Right atrium auricular region (tissue), 2 donors: ENCODE measurements at regions not wholly inside any gene's neighbourhood (a gene's known extent, or its start where the extent isn't known, plus 50 kb on each side); places are given as distances from the start of the nearest gene placed in this dataset.

Source experiments
- DNase-seq: peaks from one replicate; pipeline ENCODE4 v3.0.0-alpha.2; 2019; ENCODE audit warnings: low spot score
- H3K27ac ChIP-seq, 2 donors: fragments of 200-600 bp; sonication (generic); 1 replicate in 1 of 2; 2 replicates in 1 of 2; pipeline ENCODE4 v1.5.1; 2016 to 2019
- H3K27me3 ChIP-seq, 2 donors: fragments of 200-600 bp; sonication (generic); one replicate each; pipeline versions ENCODE4 v1.5.1 to v1.6.0; 2017 to 2019
- H3K36me3 ChIP-seq: fragments of 200-600 bp; sonication (generic); one replicate; pipeline ENCODE4 v1.5.1; 2016
- H3K4me1 ChIP-seq, 2 donors: fragments of 200-600 bp; sonication (generic); one replicate each; pipeline versions ENCODE4 v1.5.1 to v1.6.0; 2017 to 2019
- H3K4me3 ChIP-seq, 2 donors: fragments of 200-600 bp; sonication (generic); 1 replicate in 1 of 2; 2 replicates in 1 of 2; pipeline ENCODE4 v1.5.1; 2017 to 2019; ENCODE audit warnings: mild to moderate bottlenecking in 1 of 2, moderate library complexity in 1 of 2
- H3K9me3 ChIP-seq, 2 donors: fragments of 200-600 bp; sonication (generic); one replicate each; pipeline ENCODE4 v1.5.1; 2019
- TF ChIP-seq, protein P1 (sequence below), 2 donors: fragments of 200-600 bp; sonication (generic); IDR thresholded peaks; one replicate each; pipeline ENCODE4 v1.5.1; 2019; ENCODE audit warnings: antibody characterized with exemption in 2 of 2

DNA sequence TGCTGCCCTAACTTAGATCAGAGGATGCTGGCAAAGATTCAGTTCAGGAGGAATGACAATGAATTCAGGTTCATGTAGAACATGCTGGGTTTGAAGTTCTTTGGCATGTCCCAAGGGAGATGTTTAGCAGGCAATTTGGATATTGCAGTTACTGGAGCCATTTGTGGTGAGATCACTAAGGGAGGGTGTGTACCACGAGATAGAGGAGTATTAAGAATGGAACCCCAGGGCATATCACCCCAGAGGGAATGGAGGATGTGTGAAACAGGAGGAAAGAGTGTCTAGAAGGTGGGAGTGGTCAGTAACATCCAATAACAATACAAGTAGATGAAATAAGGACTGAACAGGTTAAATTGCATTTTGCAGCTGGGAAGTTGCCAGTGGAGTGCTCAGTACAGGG, 87.1 kb downstream of the CCR1 start:
- Histone ChIP-seq H3K4me3 (no peak overlapping the region), H3K36me3 (no peaks in the 10 kb centered on the region), H3K27ac (no peak overlapping the region), H3K27me3 (no peaks in the 10 kb centered on the region), H3K4me1 (no peaks in the 10 kb centered on the region), H3K9me3 (no peaks in the 10 kb centered on the region)
- TF ChIP-seq, protein P1, sequence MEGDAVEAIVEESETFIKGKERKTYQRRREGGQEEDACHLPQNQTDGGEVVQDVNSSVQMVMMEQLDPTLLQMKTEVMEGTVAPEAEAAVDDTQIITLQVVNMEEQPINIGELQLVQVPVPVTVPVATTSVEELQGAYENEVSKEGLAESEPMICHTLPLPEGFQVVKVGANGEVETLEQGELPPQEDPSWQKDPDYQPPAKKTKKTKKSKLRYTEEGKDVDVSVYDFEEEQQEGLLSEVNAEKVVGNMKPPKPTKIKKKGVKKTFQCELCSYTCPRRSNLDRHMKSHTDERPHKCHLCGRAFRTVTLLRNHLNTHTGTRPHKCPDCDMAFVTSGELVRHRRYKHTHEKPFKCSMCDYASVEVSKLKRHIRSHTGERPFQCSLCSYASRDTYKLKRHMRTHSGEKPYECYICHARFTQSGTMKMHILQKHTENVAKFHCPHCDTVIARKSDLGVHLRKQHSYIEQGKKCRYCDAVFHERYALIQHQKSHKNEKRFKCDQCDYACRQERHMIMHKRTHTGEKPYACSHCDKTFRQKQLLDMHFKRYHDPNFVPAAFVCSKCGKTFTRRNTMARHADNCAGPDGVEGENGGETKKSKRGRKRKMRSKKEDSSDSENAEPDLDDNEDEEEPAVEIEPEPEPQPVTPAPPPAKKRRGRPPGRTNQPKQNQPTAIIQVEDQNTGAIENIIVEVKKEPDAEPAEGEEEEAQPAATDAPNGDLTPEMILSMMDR (IDR thresholded peaks at IDR 0.05) = no peak
- no peak for DNase-seq

DNA sequence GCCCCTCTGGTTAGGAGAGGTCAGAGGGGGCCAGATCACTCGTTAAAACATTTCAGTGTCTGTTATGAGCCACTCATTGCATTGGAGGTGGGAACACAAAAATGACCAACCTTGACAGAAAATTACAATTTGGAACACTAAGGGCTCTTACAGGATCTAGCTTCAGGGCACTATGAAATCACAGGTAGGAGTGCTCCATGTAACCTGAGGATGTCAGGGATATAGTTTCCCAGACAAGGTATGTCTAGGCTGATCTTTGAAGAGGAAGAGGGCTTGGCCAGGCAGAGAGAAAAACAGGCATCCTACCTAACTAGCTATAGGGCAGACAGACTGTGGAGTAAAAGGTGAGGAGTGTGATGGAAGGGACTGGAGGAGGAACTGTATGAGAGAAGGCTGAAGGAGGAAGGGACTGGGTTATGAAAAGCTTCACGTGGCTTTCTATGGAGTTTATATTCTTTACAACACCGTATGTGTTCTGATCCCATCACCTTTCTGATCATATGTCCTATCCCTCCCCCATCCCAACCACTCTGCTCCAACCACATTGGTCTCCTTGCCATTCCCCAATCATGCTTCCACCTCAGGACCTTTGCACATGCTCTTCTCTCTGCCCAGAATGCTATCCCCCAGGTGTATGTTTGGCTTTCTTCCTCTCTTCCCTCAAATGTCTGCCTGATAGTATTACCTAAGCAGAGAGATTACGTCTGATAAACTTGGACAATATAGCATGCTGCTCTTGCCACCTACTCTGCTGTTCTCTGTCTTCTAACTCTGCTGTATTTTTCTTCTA, 88.2 kb downstream of the CCR1 start:
- Histone ChIP-seq H3K27me3 (no peaks in the 10 kb centered on the region), H3K4me1 (no peaks in the 10 kb centered on the region), H3K27ac (no peak overlapping the region), H3K36me3 (no peaks in the 10 kb centered on the region), H3K4me3 (no peak overlapping the region), H3K9me3 (no peaks in the 10 kb centered on the region)
- DNase-seq = no peak
- TF ChIP-seq, protein P1 (IDR thresholded peaks at IDR 0.05) = no peak

DNA sequence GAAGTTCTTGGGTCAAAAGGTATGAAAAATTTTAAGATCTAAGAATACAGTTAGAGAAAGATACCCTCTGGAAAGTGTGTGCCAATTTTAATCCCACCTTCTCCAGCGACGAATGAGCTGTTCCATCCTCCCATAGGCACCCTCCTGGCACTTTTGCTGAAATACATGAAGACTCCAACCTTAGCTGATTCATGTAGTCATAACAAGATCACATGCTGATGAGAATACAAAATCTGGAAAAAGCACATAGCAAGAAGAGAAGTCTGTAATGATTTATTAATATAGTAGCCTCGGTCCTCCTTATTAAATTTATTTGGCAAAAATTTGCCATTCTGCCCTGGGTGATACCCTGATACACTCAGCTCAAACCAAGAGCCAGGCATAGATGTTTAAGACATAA, 88.9 kb downstream of the CCR1 start:
- TF ChIP-seq, protein P1 (IDR thresholded peaks at IDR 0.05) = no peak
- no peak overlapping the region for H3K4me3 ChIP-seq
- DNase-seq = no peak
- no peaks in the 10 kb centered on the region for H3K36me3 ChIP-seq
- H3K9me3 ChIP-seq = no peaks in the 10 kb centered on the region
- H3K4me1 ChIP-seq = no peaks in the 10 kb centered on the region
- H3K27ac ChIP-seq = no peak overlapping the region
- H3K27me3 ChIP-seq = no peaks in the 10 kb centered on the region

DNA sequence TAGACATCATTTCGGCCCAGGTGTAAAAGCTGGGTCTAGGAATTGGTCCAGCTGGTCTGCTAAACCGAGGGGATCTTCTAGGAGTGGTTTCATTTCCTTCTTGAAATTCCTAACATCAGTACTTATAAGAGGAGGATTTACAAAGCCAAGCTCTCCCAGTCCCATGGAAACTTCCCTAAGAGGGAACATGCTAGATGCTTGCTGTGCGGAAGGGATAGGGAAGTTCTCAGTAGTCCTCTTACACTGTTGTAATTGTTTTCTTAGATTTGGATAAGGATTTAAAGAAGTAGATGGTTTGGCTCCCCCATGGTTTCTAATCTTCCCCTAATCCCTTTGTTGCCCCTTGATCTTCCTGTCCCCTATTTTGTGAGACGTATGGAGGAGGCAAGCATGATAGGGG, 89.7 kb upstream of the XCR1 start:
- Histone ChIP-seq H3K9me3 (no peaks in the 10 kb centered on the region), H3K4me1 (no peaks in the 10 kb centered on the region), H3K36me3 (no peaks in the 10 kb centered on the region), H3K4me3 (no peak overlapping the region), H3K27ac (no peak overlapping the region), H3K27me3 (no peaks in the 10 kb centered on the region)
- TF ChIP-seq, protein P1 (IDR thresholded peaks at IDR 0.05) = no peak
- no peak for DNase-seq

DNA sequence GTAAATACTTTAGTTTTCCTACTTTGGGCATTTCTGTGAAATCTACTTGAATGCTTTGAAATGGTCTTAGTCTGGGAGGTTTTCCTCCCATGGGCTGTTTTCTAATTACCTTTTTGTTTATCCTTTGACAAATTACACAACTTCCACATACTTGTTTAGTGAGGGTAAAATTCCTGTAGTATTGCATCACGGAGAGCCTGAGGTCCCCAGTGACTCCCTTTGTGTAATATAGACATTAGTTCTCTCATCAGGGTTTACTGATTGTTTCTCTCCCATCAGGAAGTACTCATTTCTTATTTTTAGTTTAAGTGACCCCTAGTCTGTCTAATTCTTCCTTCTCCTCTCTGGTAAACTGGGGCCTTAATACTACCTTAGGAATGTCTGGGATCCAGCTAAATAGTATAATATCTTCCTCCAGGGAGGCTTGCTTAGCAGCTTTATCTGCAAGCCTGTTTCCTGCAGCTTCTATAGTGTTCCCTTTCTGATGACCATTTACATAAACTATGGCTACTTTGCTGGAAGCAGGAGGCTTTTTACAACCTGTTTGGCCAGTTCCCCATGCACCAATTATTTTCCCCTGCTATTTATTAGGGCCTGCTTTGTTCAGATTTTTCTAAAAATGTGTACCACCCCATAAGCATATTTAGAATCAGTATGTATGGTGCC, 87.2 kb upstream of the XCR1 start:
- H3K27me3 ChIP-seq = no peaks in the 10 kb centered on the region
- no peaks in the 10 kb centered on the region for H3K9me3 ChIP-seq
- no peaks in the 10 kb centered on the region for H3K36me3 ChIP-seq
- H3K4me1 ChIP-seq = no peaks in the 10 kb centered on the region
- DNase-seq = no peak
- TF ChIP-seq, protein P1 (IDR thresholded peaks at IDR 0.05) = no peak
- H3K27ac ChIP-seq = no peak overlapping the region
- no peak overlapping the region for H3K4me3 ChIP-seq
